Ishikawa (cell line): ENCODE measurements at regions not wholly inside any gene's neighbourhood (a gene's known extent, or its start where the extent isn't known, plus 50 kb on each side); places are given as distances from the start of the nearest gene placed in this dataset.

Experiments used
- CREB1 ChIP-seq: IDR thresholded peaks from 2 replicates; pipeline ENCODE4 v1.6.1; 2012; ENCODE audit warnings: low read depth
- EGR1 ChIP-seq: IDR thresholded peaks from 2 replicates; pipeline ENCODE4 v1.6.1; 2012
- EP300 ChIP-seq: IDR thresholded peaks from 2 replicates; pipeline ENCODE4 v1.6.1; 2012; ENCODE audit warnings: borderline replicate concordance
- FOXM1 ChIP-seq: IDR thresholded peaks from 2 replicates; pipeline ENCODE4 v1.6.1; 2012; ENCODE audit warnings: low read depth, borderline replicate concordance
- MAX ChIP-seq: IDR thresholded peaks from 2 replicates; pipeline ENCODE4 v1.6.1; 2012
- NFIC ChIP-seq: IDR thresholded peaks from 2 replicates; pipeline ENCODE4 v1.6.1; 2012
- RAD21 ChIP-seq: IDR thresholded peaks from 2 replicates; pipeline ENCODE4 v1.6.1; 2012; ENCODE audit warnings: low read depth
- REST ChIP-seq: IDR thresholded peaks from 2 replicates; pipeline ENCODE4 v1.6.1; 2012; ENCODE audit warnings: low read depth, mild to moderate bottlenecking
- TAF1 ChIP-seq: IDR thresholded peaks from 2 replicates; pipeline ENCODE4 v1.6.1; 2012; ENCODE audit warnings: low read depth, mild to moderate bottlenecking
- TCF12 ChIP-seq: IDR thresholded peaks from 2 replicates; pipeline ENCODE4 v1.6.1; 2012; ENCODE audit warnings: low read depth
- TEAD4 ChIP-seq: IDR thresholded peaks from 2 replicates; pipeline ENCODE4 v1.6.1; 2012
- USF1 ChIP-seq: IDR thresholded peaks from 2 replicates; pipeline ENCODE4 v1.6.1; 2012
- YY1 ChIP-seq: IDR thresholded peaks from 2 replicates; pipeline ENCODE4 v1.6.1; 2012; ENCODE audit warnings: low read depth
- ZBTB7A ChIP-seq: IDR thresholded peaks from 2 replicates; pipeline ENCODE4 v1.6.1; 2012; ENCODE audit warnings: low read depth

GRCh38 chr12:42819846-42820245 is 230.3 kb upstream of the PRICKLE1 start:
- no peak for TF ChIP-seq ZBTB7A
- no peak for TF ChIP-seq FOXM1
- TF ChIP-seq TCF12, result no peak
- TF ChIP-seq TAF1, result no peak
- TF ChIP-seq REST, result no peak
- no peak for TF ChIP-seq RAD21
- no peak for TF ChIP-seq EP300
- no peak for TF ChIP-seq MAX
- TF ChIP-seq YY1, result no peak
- TF ChIP-seq CREB1, result no peak
- TF ChIP-seq TEAD4, result no peak
- TF ChIP-seq EGR1, result no peak
- TF ChIP-seq USF1, result no peak
- TF ChIP-seq NFIC, result no peak
